IPS-15b (cell line): ENCODE measurements at regions not wholly inside any gene's neighbourhood (a gene's known extent, or its start where the extent isn't known, plus 50 kb on each side); places are given as distances from the start of the nearest gene placed in this dataset.
"Not testable (repeated sequence)": the region's sequence is repeated elsewhere in the genome, so short reads cannot be mapped to it uniquely, and the experiment has no call there.

Experiments
- H3K27me3 ChIP-seq: one replicate; pipeline ENCODE4 v1.6.1; 2013; ENCODE audit warnings: low read length; ENCODE audit not compliant: control insufficient read depth, insufficient read depth
- H3K36me3 ChIP-seq: one replicate; pipeline ENCODE4 v1.6.1; 2013; ENCODE audit warnings: low read length; ENCODE audit not compliant: control insufficient read depth, insufficient read depth
- H3K4me1 ChIP-seq: one replicate; pipeline ENCODE4 v1.6.1; 2013; ENCODE audit warnings: mild to moderate bottlenecking, low read length; ENCODE audit not compliant: control insufficient read depth, insufficient read depth
- H3K4me3 ChIP-seq: one replicate; pipeline ENCODE4 v1.5.1; 2013; ENCODE audit warnings: low read depth, low read length
- H3K9ac ChIP-seq: one replicate; pipeline ENCODE4 v1.6.1; 2013; ENCODE audit warnings: low read depth, mild to moderate bottlenecking, low read length
- H3K9me3 ChIP-seq: one replicate; pipeline ENCODE4 v1.6.1; 2013; ENCODE audit warnings: mild to moderate bottlenecking, low read length; ENCODE audit not compliant: control insufficient read depth, insufficient read depth

DNA sequence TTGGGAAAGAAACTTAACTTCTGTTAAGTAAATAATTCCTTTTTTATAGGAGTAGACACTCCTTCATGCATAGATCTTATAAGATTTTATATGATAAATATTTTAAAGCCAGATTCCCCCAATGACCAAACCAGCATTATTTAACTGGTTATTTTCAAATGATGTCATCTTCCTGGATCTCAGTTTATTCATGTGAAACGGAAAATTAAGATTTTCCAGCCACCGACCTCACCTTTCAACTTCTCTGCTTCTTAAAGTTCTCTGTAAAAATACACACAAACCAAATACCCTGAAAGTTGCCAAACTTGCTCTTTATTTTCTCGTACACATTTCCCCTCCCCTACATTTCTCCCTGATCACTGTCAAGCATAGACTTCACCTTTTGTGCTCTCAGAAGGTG is 364.2 kb downstream of the GALC start:
- H3K36me3 ChIP-seq, result no peaks in the 10 kb centered on the region
- no peaks in the 10 kb centered on the region for H3K9me3 ChIP-seq
- H3K4me1 ChIP-seq, result peaks cover 3% of the 10 kb centered on the region
- H3K4me3 ChIP-seq, result no peak overlapping the region
- no peak overlapping the region for H3K9ac ChIP-seq
- no peaks in the 10 kb centered on the region for H3K27me3 ChIP-seq

DNA sequence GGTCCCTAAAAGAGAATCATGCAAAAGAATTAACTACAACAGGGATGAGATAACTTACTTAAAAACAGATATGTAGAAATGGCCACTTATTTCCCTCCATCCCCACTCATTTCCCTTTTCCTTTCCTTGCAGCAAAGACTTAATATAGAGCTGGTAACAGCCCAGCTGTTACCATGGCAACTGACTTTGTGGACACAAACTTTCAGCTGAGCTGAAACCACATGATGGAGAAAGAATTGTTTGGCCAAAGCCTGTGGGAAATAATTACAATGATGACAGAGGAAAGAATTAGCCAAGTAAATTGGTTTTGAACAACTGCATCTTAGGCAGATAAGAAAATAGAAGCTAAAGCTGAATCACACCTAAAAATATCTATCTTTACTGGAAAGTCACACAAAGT is 364.9 kb downstream of the GALC start:
- H3K4me3 ChIP-seq, result no peak overlapping the region
- no peaks in the 10 kb centered on the region for H3K27me3 ChIP-seq
- no peaks in the 10 kb centered on the region for H3K9me3 ChIP-seq
- no peak overlapping the region for H3K9ac ChIP-seq
- H3K36me3 ChIP-seq, result no peaks in the 10 kb centered on the region
- peaks cover 3% of the 10 kb centered on the region for H3K4me1 ChIP-seq

GRCh38 chr14:87626266-87626665 is 366.7 kb downstream of the GALC start:
- Histone ChIP-seq H3K4me1 (peaks cover 3% of the 10 kb centered on the region), H3K4me3 (no peak overlapping the region), H3K27me3 (no peaks in the 10 kb centered on the region), H3K9ac (no peak overlapping the region), H3K9me3 (peaks cover 4% of the 10 kb centered on the region), H3K36me3 (no peaks in the 10 kb centered on the region)

GRCh38 chr14:87623616-87624015 is 369.4 kb downstream of the GALC start:
- Histone ChIP-seq H3K27me3 (no peaks in the 10 kb centered on the region), H3K4me3 (no peak overlapping the region), H3K36me3 (no peaks in the 10 kb centered on the region), H3K9ac (no peak overlapping the region), H3K9me3 (peaks cover 8% of the 10 kb centered on the region), H3K4me1 (no peaks in the 10 kb centered on the region)

GRCh38 chr14:87617079-87617478 is 375.9 kb downstream of the GALC start:
- H3K36me3 ChIP-seq, result no peaks in the 10 kb centered on the region
- no peaks in the 10 kb centered on the region for H3K4me1 ChIP-seq
- no peak overlapping the region for H3K9ac ChIP-seq
- H3K27me3 ChIP-seq, result no peaks in the 10 kb centered on the region
- H3K4me3 ChIP-seq, result no peak overlapping the region
- H3K9me3 ChIP-seq, result peaks cover 7% of the 10 kb centered on the region

GRCh38 chr14:87615822-87616679 is 376.9 kb downstream of the GALC start:
- Histone ChIP-seq H3K9me3 (peaks cover 3% of the 10 kb centered on the region), H3K36me3 (no peaks in the 10 kb centered on the region), H3K4me1 (no peaks in the 10 kb centered on the region), H3K9ac (no peak overlapping the region), H3K27me3 (no peaks in the 10 kb centered on the region), H3K4me3 (no peak overlapping the region)

GRCh38 chr14:87615047-87615446 is 377.9 kb downstream of the GALC start:
- Histone ChIP-seq H3K4me1 (no peaks in the 10 kb centered on the region), H3K36me3 (no peaks in the 10 kb centered on the region), H3K4me3 (no peak overlapping the region), H3K9ac (no peak overlapping the region), H3K27me3 (no peaks in the 10 kb centered on the region), H3K9me3 (no peaks in the 10 kb centered on the region)

GRCh38 chr14:87613881-87614280 is 379.1 kb downstream of the GALC start:
- Histone ChIP-seq H3K9me3 (no peaks in the 10 kb centered on the region), H3K9ac (no peak overlapping the region), H3K36me3 (no peaks in the 10 kb centered on the region), H3K4me1 (no peaks in the 10 kb centered on the region), H3K4me3 (no peak overlapping the region), H3K27me3 (no peaks in the 10 kb centered on the region)

DNA sequence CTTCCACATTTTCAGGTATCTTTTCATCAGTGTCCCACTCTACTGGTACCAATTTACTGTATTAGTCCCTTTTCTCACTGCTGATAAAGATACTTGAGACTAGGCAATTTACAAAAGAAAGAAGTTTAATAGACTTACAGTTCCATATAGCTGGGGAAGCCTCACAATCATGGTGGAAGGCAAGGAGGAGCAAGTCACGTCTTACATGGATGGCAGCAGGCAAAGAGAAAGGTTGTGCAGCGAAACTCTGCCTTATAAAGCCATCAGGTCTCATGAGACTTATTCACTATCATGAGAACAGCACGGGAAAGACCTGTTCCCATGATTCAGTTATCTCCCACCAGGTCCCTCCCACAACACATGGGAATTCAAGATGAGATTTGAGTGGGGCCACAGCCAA is 385.9 kb downstream of the GALC start:
- H3K9me3 ChIP-seq, H3K4me1 ChIP-seq, H3K27me3 ChIP-seq, H3K36me3 ChIP-seq, H3K4me3 ChIP-seq, H3K9ac ChIP-seq: not testable (repeated sequence)

DNA sequence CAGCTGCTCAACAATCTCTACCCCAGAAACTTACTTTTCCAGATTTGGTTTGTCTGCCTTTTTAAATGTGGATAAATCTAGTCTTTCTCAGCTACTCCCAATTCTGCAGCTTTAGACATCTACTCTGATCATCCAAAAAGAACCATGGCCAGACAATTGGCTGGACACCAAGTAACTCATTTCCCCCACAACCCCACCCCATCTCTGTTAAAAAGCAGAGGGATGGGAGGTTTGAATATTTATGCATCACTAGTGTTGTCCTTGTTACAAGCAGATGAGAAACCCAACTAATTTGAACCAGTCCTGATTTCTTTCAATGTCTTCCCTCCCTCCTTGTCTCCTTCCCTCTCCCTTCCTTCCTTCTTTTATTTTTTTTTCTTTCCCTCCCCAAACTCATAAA is 391.9 kb downstream of the GALC start:
- H3K9me3 ChIP-seq, result no peaks in the 10 kb centered on the region
- H3K4me3 ChIP-seq, result no peak overlapping the region
- H3K9ac ChIP-seq, result no peak overlapping the region
- no peaks in the 10 kb centered on the region for H3K36me3 ChIP-seq
- H3K4me1 ChIP-seq, result no peaks in the 10 kb centered on the region
- H3K27me3 ChIP-seq, result no peaks in the 10 kb centered on the region

GRCh38 chr14:87600240-87600639 is 392.7 kb downstream of the GALC start:
- no peaks in the 10 kb centered on the region for H3K36me3 ChIP-seq
- no peak overlapping the region for H3K4me3 ChIP-seq
- no peaks in the 10 kb centered on the region for H3K27me3 ChIP-seq
- H3K9me3 ChIP-seq, result no peaks in the 10 kb centered on the region
- H3K4me1 ChIP-seq, result no peaks in the 10 kb centered on the region
- H3K9ac ChIP-seq, result no peak overlapping the region

DNA sequence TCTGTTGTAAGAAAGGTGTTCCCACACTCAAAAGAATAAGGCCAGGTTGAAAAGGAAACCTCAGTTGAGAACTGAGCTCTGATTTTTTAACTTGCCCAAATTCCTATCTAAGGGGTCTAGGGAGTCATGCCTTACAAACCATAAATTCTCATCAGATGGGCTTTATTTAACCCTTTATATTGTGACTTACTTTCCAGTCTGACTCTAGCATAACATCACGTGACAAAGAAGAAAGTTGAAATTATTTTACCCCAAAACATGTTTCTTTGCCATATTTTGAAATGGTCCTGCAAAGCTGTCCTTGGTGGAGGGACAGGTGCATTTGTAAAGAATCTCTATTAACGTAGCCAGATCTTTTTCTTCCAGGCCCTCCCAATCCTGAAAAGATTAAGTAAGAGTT is 411.7 kb downstream of the GALC start:
- no peaks in the 10 kb centered on the region for H3K4me1 ChIP-seq
- no peaks in the 10 kb centered on the region for H3K27me3 ChIP-seq
- H3K4me3 ChIP-seq, result no peak overlapping the region
- H3K9ac ChIP-seq, result no peak overlapping the region
- no peaks in the 10 kb centered on the region for H3K9me3 ChIP-seq
- H3K36me3 ChIP-seq, result no peaks in the 10 kb centered on the region
